Endodermal cell (in vitro differentiated cells): ENCODE measurements at regions not wholly inside any gene's neighbourhood (a gene's known extent, or its start where the extent isn't known, plus 50 kb on each side); places are given as distances from the start of the nearest gene placed in this dataset.

Experiments used
- DNase-seq: peaks from one replicate; pipeline ENCODE4 v3.0.0-alpha.2; 2017
- H3K27ac ChIP-seq: 2 replicates; pipeline ENCODE4 v1.5.1; 2013; ENCODE audit warnings: mild to moderate bottlenecking, low read depth, low read length, moderate library complexity
- H3K27me3 ChIP-seq: 2 replicates; pipeline ENCODE4 v1.6.1; 2013; ENCODE audit warnings: mild to moderate bottlenecking, low read length, moderate library complexity; ENCODE audit not compliant: insufficient read depth, control insufficient read depth, poor library complexity, severe bottlenecking
- H3K36me3 ChIP-seq: 2 replicates; pipeline ENCODE4 v1.7.0; 2013; ENCODE audit warnings: mild to moderate bottlenecking, low read length, moderate library complexity; ENCODE audit not compliant: control insufficient read depth, insufficient read depth
- H3K4me1 ChIP-seq: one replicate; pipeline ENCODE4 v1.7.0; 2013; ENCODE audit warnings: low read length; ENCODE audit not compliant: control insufficient read depth, insufficient read depth
- H3K4me3 ChIP-seq: 2 replicates; pipeline ENCODE4 v1.5.1; 2013; ENCODE audit warnings: mild to moderate bottlenecking, low read length, moderate library complexity
- H3K9ac ChIP-seq: 2 replicates; pipeline ENCODE4 v1.6.1; 2013; ENCODE audit warnings: mild to moderate bottlenecking, low read length, moderate library complexity; ENCODE audit not compliant: poor library complexity, severe bottlenecking; ENCODE audit errors: extremely low read depth
- H3K9me3 ChIP-seq: 2 replicates; pipeline ENCODE4 v1.6.1; 2013; ENCODE audit warnings: mild to moderate bottlenecking, low read length, moderate library complexity; ENCODE audit not compliant: control insufficient read depth
- H3K27ac Mint-ChIP-seq: 2 replicates; pipeline ENCODE4 v1.8.0; 2020; ENCODE audit warnings: mixed read lengths
- H3K27me3 Mint-ChIP-seq: 2 replicates; pipeline ENCODE4 v1.8.0; 2021; ENCODE audit warnings: mild to moderate bottlenecking, mixed read lengths; ENCODE audit not compliant: insufficient read depth
- H3K36me3 Mint-ChIP-seq: 2 replicates; pipeline ENCODE4 v1.8.0; 2020; ENCODE audit warnings: low read depth, mixed read lengths
- H3K4me1 Mint-ChIP-seq: 2 replicates; pipeline ENCODE4 v1.8.0; 2020; ENCODE audit warnings: mixed read lengths
- H3K4me3 Mint-ChIP-seq: 2 replicates; pipeline ENCODE4 v1.8.0; 2020; ENCODE audit warnings: mild to moderate bottlenecking, moderate library complexity, mixed read lengths
- H3K9me3 Mint-ChIP-seq: 2 replicates; pipeline ENCODE4 v1.8.0; 2020; ENCODE audit warnings: mild to moderate bottlenecking, mixed read lengths
- WGBS, 2 experiments: methylation state at CpG; one replicate each; pipeline versions ENCODE4 v1.1.5 to v1.1.7; 2013; ENCODE audit warnings: missing lambda C conversion rate in 2 of 2, mixed read lengths in 1 of 2; ENCODE audit not compliant: insufficient coverage in 1 of 2, insufficient read length in 1 of 2; 5-methylcytosine and 5-hydroxymethylcytosine counted together
- TF ChIP-seq, protein P1 (sequence below): fragments of 200-600 bp; sonication (generic); conservative IDR thresholded peaks from 2 replicates; pipeline ENCODE4 v1.5.0; 2021; ENCODE audit warnings: antibody characterized with exemption, mild to moderate bottlenecking

DNA sequence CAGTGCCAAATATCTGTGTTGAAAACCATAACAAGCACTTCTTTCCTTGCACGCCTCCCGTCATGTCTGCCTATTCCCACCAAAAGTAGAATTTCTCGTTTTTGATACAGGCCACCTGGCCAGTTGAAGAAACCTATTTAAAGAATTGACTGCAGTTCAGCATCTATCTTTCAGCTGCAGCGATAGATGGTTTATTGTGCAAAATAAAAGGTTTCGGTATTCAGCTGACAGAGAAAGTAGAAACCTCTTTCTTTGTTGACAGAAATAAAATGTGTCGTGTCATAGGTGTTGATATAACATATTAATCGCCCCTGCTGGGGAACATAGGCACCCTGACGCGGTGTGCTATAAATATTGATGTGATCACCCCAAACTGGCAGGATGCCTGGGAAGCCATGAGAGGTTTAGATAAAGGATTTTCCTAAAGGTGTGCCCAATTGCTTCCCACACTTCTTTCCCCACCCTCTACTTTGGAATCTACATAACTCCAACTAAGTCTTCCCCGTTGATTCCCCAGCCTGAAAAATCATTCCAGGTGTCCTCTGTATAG is 570.4 kb downstream of the CCDC85A start:
- Mint-ChIP-seq H3K27ac (no peak overlapping the region), H3K27me3 (peaks cover 9% of the 10 kb centered on the region), H3K9me3 (no peaks in the 10 kb centered on the region), H3K36me3 (no peaks in the 10 kb centered on the region), H3K4me1 (no peaks in the 10 kb centered on the region), H3K4me3 (no peak overlapping the region)
- no peaks in the 10 kb centered on the region for H3K4me1 ChIP-seq
- H3K27ac ChIP-seq: no peak overlapping the region
- no peaks in the 10 kb centered on the region for H3K27me3 ChIP-seq
- no peak for DNase-seq
- no peak overlapping the region for H3K9ac ChIP-seq
- TF ChIP-seq, protein P1, sequence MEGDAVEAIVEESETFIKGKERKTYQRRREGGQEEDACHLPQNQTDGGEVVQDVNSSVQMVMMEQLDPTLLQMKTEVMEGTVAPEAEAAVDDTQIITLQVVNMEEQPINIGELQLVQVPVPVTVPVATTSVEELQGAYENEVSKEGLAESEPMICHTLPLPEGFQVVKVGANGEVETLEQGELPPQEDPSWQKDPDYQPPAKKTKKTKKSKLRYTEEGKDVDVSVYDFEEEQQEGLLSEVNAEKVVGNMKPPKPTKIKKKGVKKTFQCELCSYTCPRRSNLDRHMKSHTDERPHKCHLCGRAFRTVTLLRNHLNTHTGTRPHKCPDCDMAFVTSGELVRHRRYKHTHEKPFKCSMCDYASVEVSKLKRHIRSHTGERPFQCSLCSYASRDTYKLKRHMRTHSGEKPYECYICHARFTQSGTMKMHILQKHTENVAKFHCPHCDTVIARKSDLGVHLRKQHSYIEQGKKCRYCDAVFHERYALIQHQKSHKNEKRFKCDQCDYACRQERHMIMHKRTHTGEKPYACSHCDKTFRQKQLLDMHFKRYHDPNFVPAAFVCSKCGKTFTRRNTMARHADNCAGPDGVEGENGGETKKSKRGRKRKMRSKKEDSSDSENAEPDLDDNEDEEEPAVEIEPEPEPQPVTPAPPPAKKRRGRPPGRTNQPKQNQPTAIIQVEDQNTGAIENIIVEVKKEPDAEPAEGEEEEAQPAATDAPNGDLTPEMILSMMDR: no peak
- no peaks in the 10 kb centered on the region for H3K9me3 ChIP-seq
- no peaks in the 10 kb centered on the region for H3K36me3 ChIP-seq
- 91 to 95% methylated on average over 6 to 10 of the region's 10 CpGs for WGBS, 2 experiments
- no peak overlapping the region for H3K4me3 ChIP-seq

DNA sequence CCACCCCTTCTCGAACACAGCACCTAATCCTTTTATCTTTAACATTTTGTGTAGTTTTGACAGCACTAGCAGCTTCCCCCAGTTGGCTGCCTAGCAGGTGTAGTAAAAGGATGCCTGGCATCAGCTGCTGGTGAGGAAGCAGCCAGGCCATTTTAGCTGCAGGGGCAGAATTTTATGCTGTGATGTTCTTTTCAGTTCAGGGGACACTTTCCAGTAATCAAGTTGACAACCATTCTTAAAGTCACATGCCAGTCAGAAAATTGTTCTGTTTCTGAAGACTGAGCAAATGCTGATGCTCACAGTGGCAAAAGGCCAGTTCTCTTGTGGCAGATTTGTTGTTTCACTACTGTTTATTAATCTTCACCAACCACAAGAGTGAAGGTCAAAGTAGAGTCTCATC is 570.8 kb downstream of the CCDC85A start:
- Histone ChIP-seq H3K27ac (no peak overlapping the region), H3K4me1 (no peaks in the 10 kb centered on the region), H3K36me3 (no peaks in the 10 kb centered on the region), H3K27me3 (no peaks in the 10 kb centered on the region), H3K4me3 (no peak overlapping the region), H3K9ac (no peak overlapping the region), H3K9me3 (no peaks in the 10 kb centered on the region)
- H3K36me3 Mint-ChIP-seq: no peaks in the 10 kb centered on the region
- H3K27ac Mint-ChIP-seq: no peak overlapping the region
- TF ChIP-seq, protein P1: no peak
- H3K27me3 Mint-ChIP-seq: peaks cover 6% of the 10 kb centered on the region
- no peak for DNase-seq
- H3K4me3 Mint-ChIP-seq: no peak overlapping the region
- H3K9me3 Mint-ChIP-seq: peaks cover under 1% of the 10 kb centered on the region
- WGBS, 2 experiments: 88% methylated on average over 1 of the region's 1 CpG; no CpG with 5 or more reads in 1 of the 2 experiments
- no peaks in the 10 kb centered on the region for H3K4me1 Mint-ChIP-seq

DNA sequence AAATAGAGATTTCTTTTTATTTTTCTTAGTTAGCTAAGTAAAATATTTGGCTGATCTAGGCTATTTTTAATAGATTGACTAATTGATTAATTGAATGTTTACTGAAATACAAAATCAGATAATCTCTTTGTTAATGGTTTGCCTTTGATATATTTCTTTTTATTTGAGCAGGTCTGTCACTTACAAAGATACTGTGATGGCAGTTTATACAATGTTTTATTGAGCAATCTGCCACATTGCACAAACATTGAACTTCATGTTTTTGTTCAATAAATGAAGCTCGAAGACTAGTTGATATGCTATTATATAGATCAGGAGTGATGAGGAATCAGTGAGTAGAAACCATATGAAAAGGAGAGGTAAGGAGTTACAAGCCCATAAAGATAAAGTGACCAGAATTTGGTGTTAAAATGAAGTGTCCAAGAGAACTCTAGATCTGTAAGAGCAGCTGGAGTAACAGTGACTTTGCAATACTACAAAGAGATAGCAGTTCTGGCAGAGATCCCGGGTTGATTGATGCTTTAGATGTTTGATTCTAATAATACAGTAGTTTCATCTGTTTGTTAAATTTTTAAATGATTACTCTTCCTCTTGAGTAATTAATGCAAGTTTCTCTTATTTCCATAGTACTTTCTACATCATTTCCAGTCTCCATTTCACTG is 574.2 kb downstream of the CCDC85A start:
- Histone ChIP-seq H3K9me3 (no peaks in the 10 kb centered on the region), H3K27me3 (no peaks in the 10 kb centered on the region), H3K4me3 (no peak overlapping the region), H3K9ac (no peak overlapping the region), H3K4me1 (no peaks in the 10 kb centered on the region), H3K27ac (no peak overlapping the region), H3K36me3 (no peaks in the 10 kb centered on the region)
- Mint-ChIP-seq H3K27me3 (peaks cover 6% of the 10 kb centered on the region), H3K9me3 (peaks cover 13% of the 10 kb centered on the region), H3K4me3 (no peak overlapping the region), H3K36me3 (no peaks in the 10 kb centered on the region), H3K27ac (no peak overlapping the region), H3K4me1 (no peaks in the 10 kb centered on the region)
- 88 to 100% methylated on average over 2 of the region's 2 CpGs for WGBS, 2 experiments
- TF ChIP-seq, protein P1: no peak
- no peak for DNase-seq
